A673 (cell line): ENCODE measurements at regions not wholly inside any gene's neighbourhood (a gene's known extent, or its start where the extent isn't known, plus 50 kb on each side); places are given as distances from the start of the nearest gene placed in this dataset.

Experiments used
- BruUV-seq: library from RNA; stranded (reverse); fragments of 400-500 nt; replicated peaks from 2 replicates; lab custom pipeline; 2021; lab: Mats Ljungman, UMichigan
- CTCF ChIA-PET: fragments of 300-600 bp; sonication (Branson Sonifier 250); formaldehyde crosslinking; loops from one replicate; lab custom pipeline; 2022; ENCODE audit warnings: antibody characterized with exemption; lab: Charles Lee
- POLR2A ChIA-PET: fragments of 300-600 bp; sonication (Branson Sonifier 250); formaldehyde crosslinking; loops from one replicate; lab custom pipeline; 2022; ENCODE audit warnings: antibody characterized with exemption; ENCODE audit not compliant: low non-redundant PET; lab: Charles Lee
- DNase-seq: peaks from one replicate; pipeline ENCODE4 v3.0.0-alpha.2; 2015; ENCODE audit warnings: low spot score
- H3K27ac ChIP-seq: fragments of 200-600 bp; sonication (generic); 2 replicates; pipeline ENCODE4 v1.5.1; 2016; ENCODE audit warnings: mixed run types, low read depth, mild to moderate bottlenecking, mixed read lengths, antibody characterized with exemption, low read length; ENCODE audit not compliant: poor library complexity, severe bottlenecking
- H3K27me3 ChIP-seq: fragments of 200-600 bp; sonication (generic); replicated peaks from 2 replicates; pipeline ENCODE4 v1.6.1; 2017; ENCODE audit warnings: mixed run types, low read depth, mild to moderate bottlenecking, mixed read lengths, antibody characterized with exemption, low read length; ENCODE audit not compliant: insufficient read depth, poor library complexity
- H3K36me3 ChIP-seq: fragments of 200-600 bp; sonication (generic); 2 replicates; pipeline ENCODE4 v1.6.1; 2016; ENCODE audit warnings: mixed run types, mild to moderate bottlenecking, mixed read lengths, antibody characterized with exemption, low read length; ENCODE audit not compliant: insufficient read depth, poor library complexity, severe bottlenecking
- H3K4me1 ChIP-seq: fragments of 200-600 bp; sonication (generic); 2 replicates; pipeline ENCODE4 v1.6.1; 2017; ENCODE audit warnings: mixed run types, mild to moderate bottlenecking, mixed read lengths, antibody characterized with exemption, low read length; ENCODE audit not compliant: insufficient read depth, poor library complexity, severe bottlenecking
- H3K4me3 ChIP-seq: fragments of 200-600 bp; sonication (generic); 2 replicates; pipeline ENCODE4 v1.5.1; 2016; ENCODE audit warnings: low read depth, mixed run types, mild to moderate bottlenecking, mixed read lengths, low read length; ENCODE audit not compliant: poor library complexity, severe bottlenecking
- H3K9me3 ChIP-seq: fragments of 200-600 bp; sonication (generic); 2 replicates; pipeline ENCODE4 v1.6.1; 2016; ENCODE audit warnings: mixed run types, low read depth, mild to moderate bottlenecking, mixed read lengths, antibody characterized with exemption, low read length; ENCODE audit not compliant: poor library complexity, severe bottlenecking
- CTCF ChIP-seq: fragments of 300-800, 200-600 bp; sonication (generic); conservative IDR thresholded peaks from 2 replicates; pipeline ENCODE4 v1.5.1; 2017; ENCODE audit warnings: low read depth, mild to moderate bottlenecking, antibody characterized with exemption, low read length, moderate library complexity, mixed read lengths
- EZH2 ChIP-seq: fragments of 200-600 bp; sonication (generic); IDR thresholded peaks from 2 replicates; pipeline ENCODE4 v1.6.1; 2017; ENCODE audit warnings: borderline replicate concordance, low read depth, mild to moderate bottlenecking, mixed read lengths, antibody characterized with exemption, low read length; ENCODE audit not compliant: poor library complexity, severe bottlenecking
- intact Hi-C: fragments of 100-400 bp; cut with micrococcal nuclease; formaldehyde crosslinking; loops from one replicate; pipeline ENCODE4 v1.10.0; 2022; ENCODE audit not compliant: unreplicated experiment

GRCh38 chr4:146998157-146998556 is 52.5 kb upstream of the TTC29 start:
- Histone ChIP-seq H3K36me3 (no peaks in the 10 kb centered on the region), H3K9me3 (no peaks in the 10 kb centered on the region), H3K27ac (no peak overlapping the region), H3K4me3 (no peak overlapping the region), H3K4me1 (no peaks in the 10 kb centered on the region), H3K27me3 (no peaks in the 10 kb centered on the region)
- TF ChIP-seq EZH2 (no peak), CTCF (no peak)
- no TSS peak for BruUV-seq
- DNase-seq: no peak
- CTCF ChIA-PET: no interaction called here
- intact Hi-C loops: no loop called here
- POLR2A ChIA-PET: no interaction called here

- Histone ChIP-seq H3K27ac (no peak overlapping the region), H3K27me3 (no peaks in the 10 kb centered on the region), H3K9me3 (no peaks in the 10 kb centered on the region), H3K36me3 (no peaks in the 10 kb centered on the region), H3K4me3 (no peak overlapping the region), H3K4me1 (no peaks in the 10 kb centered on the region)
- BruUV-seq: no TSS peak
- ChIA-PET POLR2A (no interaction called here), CTCF (no interaction called here)
- no peak for DNase-seq
- TF ChIP-seq CTCF (no peak), EZH2 (no peak)
- intact Hi-C loops: no loop called here
These were observed 58.5 kb upstream of the TTC29 start for GRCh38 chr4:147003956-147004809.

GRCh38 chr4:147006229-147006628 is 60.6 kb upstream of the TTC29 start:
- intact Hi-C loops: no loop called here
- Histone ChIP-seq H3K9me3 (no peaks in the 10 kb centered on the region), H3K36me3 (no peaks in the 10 kb centered on the region), H3K4me1 (no peaks in the 10 kb centered on the region), H3K27ac (no peak overlapping the region), H3K27me3 (no peaks in the 10 kb centered on the region), H3K4me3 (no peak overlapping the region)
- no peak for DNase-seq
- no peak for TF ChIP-seq CTCF
- TF ChIP-seq EZH2: no peak
- no TSS peak for BruUV-seq
- ChIA-PET POLR2A (no interaction called here), CTCF (interaction anchor here (1.4 kb wide), 1 partner anchor 13 kb away, joined by 4 read pairs; no protein-coding TSS in a partner anchor)
